ENCODE measurements at regions not wholly inside any gene's neighbourhood (a gene's known extent, or its start where the extent isn't known, plus 50 kb on each side); places are given as distances from the start of the nearest gene placed in this dataset.

- DNase-seq (ENCODE audit: low read depth in 1 of 2, low spot score in 1 of 2) = no peak
- Histone ChIP-seq H3K4me3 (replicated peaks; ENCODE audit: insufficient read depth, low read length) (no peak overlapping the region), H3K27me3 (ENCODE audit: insufficient read depth, poor library complexity, severe bottlenecking) (no peaks in the 10 kb centered on the region), H3K27ac (replicated peaks) (no peak overlapping the region)
- TF ChIP-seq POLR2AphosphoS5 (IDR thresholded peaks at IDR 0.05; ENCODE audit: low read depth) (no peak), CTCF (IDR thresholded peaks at IDR 0.05; ENCODE audit: insufficient read depth, low read length) (no peak), SPI1 (IDR thresholded peaks at IDR 0.05; ENCODE audit: borderline replicate concordance, low read depth) (no peak), GABPA (IDR thresholded peaks at IDR 0.05; ENCODE audit: low read depth) (no peak), REST (IDR thresholded peaks at IDR 0.05; ENCODE audit: insufficient replicate concordance, low read depth) (no peak)
Observed at GRCh38 chr19:28196961-28197360, 1016.0 kb downstream of the UQCRFS1 start.

GRCh38 chr19:28196101-28196500 is 1016.9 kb downstream of the UQCRFS1 start:
- DNase-seq (ENCODE audit: low read depth in 1 of 2, low spot score in 1 of 2) = no peak
- no peak for TF ChIP-seq REST (IDR thresholded peaks at IDR 0.05; ENCODE audit: insufficient replicate concordance, low read depth)
- TF ChIP-seq GABPA (IDR thresholded peaks at IDR 0.05; ENCODE audit: low read depth) = no peak
- H3K27me3 ChIP-seq (ENCODE audit: insufficient read depth, poor library complexity, severe bottlenecking) = no peaks in the 10 kb centered on the region
- no peak overlapping the region for H3K27ac ChIP-seq (replicated peaks)
- no peak overlapping the region for H3K4me3 ChIP-seq (replicated peaks; ENCODE audit: insufficient read depth, low read length)

GRCh38 chr19:28185646-28186045 is 1027.3 kb downstream of the UQCRFS1 start:
- TF ChIP-seq CTCF (IDR thresholded peaks at IDR 0.05; ENCODE audit: insufficient read depth, low read length) = no peak
- TF ChIP-seq POLR2AphosphoS5 (IDR thresholded peaks at IDR 0.05; ENCODE audit: low read depth) = no peak
- TF ChIP-seq GABPA (IDR thresholded peaks at IDR 0.05; ENCODE audit: low read depth) = no peak
- TF ChIP-seq REST (IDR thresholded peaks at IDR 0.05; ENCODE audit: insufficient replicate concordance, low read depth) = no peak
- TF ChIP-seq SPI1 (IDR thresholded peaks at IDR 0.05; ENCODE audit: borderline replicate concordance, low read depth) = no peak
- no peaks in the 10 kb centered on the region for H3K27me3 ChIP-seq (ENCODE audit: insufficient read depth, poor library complexity, severe bottlenecking)
- no peak overlapping the region for H3K4me3 ChIP-seq (replicated peaks; ENCODE audit: insufficient read depth, low read length)
- no peak overlapping the region for H3K27ac ChIP-seq (replicated peaks)
- DNase-seq (ENCODE audit: low read depth in 1 of 2, low spot score in 1 of 2) = no peak

GRCh38 chr19:28184997-28185396 is 1028.0 kb downstream of the UQCRFS1 start:
- no peak overlapping the region for H3K27ac ChIP-seq (replicated peaks)
- no peak for DNase-seq (ENCODE audit: low read depth in 1 of 2, low spot score in 1 of 2)
- H3K4me3 ChIP-seq (replicated peaks; ENCODE audit: insufficient read depth, low read length) = no peak overlapping the region
- no peaks in the 10 kb centered on the region for H3K27me3 ChIP-seq (ENCODE audit: insufficient read depth, poor library complexity, severe bottlenecking)
- TF ChIP-seq POLR2AphosphoS5 (IDR thresholded peaks at IDR 0.05; ENCODE audit: low read depth) (no peak), SPI1 (IDR thresholded peaks at IDR 0.05; ENCODE audit: borderline replicate concordance, low read depth) (no peak), CTCF (IDR thresholded peaks at IDR 0.05; ENCODE audit: insufficient read depth, low read length) (no peak), GABPA (IDR thresholded peaks at IDR 0.05; ENCODE audit: low read depth) (no peak), REST (IDR thresholded peaks at IDR 0.05; ENCODE audit: insufficient replicate concordance, low read depth) (no peak)
